HG03095 (cell line): ENCODE measurements at regions not wholly inside any gene's neighbourhood (a gene's known extent, or its start where the extent isn't known, plus 50 kb on each side); places are given as distances from the start of the nearest gene placed in this dataset.

Experiments used
- ATAC-seq: cut with Tn5 transposase; IDR thresholded peaks from one replicate; pipeline ENCODE4 v1.9.1; 2021; ENCODE audit warnings: moderate library complexity; ENCODE audit not compliant: unreplicated experiment

DNA sequence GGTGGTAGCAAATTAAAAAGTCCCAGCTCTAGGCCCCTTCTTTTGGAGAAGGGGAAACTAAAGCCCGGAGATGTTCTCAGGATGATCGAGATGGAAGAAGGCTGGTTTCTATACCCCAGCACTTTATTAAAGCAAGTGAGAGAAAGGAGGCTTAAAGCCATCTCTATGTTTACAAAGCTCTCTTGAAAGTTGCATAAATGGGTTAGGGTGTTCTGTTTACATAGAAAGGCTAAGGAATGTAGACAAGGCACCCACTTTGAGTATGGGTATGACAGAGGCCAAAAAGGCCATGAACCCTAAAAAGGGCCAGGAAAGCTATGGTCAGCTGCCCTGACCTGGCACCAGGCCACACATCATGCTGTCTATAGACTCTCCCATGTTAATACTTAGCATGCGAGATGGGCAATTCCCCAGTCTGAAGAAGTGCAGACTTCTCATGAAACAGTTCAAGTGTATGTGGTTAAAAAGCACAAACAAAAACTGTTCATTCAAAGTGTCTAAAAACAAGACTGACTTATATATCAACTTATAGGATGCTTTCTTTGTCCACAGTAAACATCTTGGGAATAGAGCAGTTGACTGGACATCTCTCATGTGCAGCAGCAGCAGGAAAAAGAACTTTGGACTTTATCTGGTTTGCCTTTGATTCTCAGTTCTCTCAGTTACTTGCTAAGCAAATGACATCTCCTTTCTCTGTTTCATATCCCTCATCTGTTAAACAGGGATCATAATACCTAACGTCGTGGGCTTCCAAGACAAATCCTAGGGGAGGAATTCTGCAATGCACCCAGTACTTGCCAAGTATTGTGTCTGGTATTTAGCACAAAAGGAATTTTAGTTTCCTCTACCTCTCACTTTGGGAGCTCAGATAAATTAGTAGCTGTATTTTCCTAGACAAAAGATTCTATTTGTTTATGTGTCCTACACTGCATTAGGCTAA lies 521.6 kb downstream of the PLPP3 start:
- ATAC-seq, result no peak

DNA sequence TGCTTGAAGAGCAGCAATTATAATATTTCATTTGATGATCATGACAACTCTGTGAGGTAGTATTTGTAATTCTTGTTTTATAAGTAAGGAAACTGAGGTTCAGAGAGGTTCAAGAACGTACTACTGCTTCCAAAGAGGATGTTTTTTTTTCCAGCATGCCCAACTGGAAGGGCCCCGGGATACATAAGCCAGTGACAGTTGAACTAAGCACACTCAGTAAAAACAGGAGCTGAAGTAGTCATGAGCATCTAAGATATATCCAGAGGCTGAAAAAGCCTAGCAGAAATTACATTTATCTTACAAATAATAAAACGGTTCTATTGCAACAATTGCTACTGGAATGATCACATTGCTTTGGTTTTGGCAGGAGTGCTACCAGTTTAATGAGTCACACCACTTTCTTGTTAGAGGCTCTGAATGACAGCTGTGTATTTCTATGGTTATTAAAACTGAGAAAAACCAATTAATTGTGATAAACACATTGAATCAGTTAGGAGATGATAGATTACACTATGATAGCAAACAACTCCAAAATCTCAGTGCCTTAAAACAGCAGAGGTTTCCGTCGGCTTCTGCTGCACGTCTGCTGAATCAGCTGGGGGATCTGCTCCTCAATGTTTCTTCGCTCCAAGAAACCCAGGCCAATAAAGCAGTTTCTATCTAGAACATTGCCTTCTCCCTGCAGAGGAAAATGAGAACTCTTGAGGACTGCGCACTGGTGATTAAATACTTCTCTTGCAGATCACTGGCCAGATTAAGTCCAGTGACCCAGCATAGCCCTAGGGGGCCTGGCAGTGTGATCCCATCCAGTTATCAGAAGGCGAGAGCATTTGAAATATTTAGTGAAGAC lies 522.7 kb downstream of the PLPP3 start:
- no peak for ATAC-seq

DNA sequence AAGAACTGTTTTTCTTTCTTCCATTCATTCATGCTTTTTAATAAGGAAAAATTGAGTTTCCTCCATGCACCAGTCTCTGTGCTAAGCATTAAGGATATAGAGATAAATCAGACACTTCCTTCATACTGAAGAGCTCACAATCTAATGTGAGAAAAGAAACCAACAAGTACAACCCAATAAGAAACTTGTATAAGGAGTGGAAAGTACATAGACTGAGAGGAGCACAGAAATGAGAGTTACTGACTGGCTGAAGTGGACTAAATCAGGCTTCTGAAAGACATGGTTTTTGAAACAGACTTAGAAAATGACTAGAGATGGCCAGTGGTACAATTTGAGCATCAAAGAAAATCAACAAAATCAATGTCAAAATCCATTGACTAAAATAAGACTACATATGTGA lies 524.4 kb downstream of the PLPP3 start:
- ATAC-seq, result no peak

DNA sequence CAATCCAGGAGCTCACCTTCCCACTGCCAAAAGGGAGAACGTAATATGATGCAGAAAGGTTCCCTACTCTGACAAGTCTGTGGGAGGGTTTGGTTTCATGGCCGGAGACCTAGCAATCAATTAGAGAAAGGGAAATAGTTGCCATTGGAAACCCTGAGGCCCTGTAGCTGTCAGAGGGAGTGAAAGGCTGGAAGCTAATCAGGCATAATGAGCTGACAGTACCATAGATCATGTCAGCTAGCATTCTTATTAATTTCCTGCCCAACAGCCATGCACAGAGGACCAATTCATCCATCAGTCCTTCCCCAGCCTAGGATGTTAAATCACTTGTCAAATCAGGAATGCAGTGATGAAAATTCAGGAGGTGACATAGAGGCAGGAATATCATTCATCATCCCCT lies 527.3 kb downstream of the PLPP3 start:
- no peak for ATAC-seq

DNA sequence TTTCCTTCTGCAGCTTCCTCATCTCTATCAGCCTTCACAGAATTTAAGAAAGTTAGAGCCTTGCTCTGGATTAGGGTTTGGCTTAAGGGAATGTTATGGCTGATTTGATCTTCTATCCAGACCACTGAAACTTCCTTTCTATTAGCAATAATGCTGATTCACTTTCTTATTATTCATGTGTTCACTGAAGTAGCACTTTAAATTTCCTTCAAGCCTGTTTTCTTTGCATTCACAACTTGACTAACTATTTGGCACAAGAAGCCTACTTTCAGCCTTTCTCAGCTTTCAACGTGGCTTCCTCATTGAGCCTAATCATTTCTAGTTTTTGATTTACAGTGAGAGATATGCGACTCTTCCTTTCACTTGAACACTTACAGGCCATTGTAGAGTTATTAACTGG lies 528.5 kb downstream of the PLPP3 start:
- no peak for ATAC-seq

DNA sequence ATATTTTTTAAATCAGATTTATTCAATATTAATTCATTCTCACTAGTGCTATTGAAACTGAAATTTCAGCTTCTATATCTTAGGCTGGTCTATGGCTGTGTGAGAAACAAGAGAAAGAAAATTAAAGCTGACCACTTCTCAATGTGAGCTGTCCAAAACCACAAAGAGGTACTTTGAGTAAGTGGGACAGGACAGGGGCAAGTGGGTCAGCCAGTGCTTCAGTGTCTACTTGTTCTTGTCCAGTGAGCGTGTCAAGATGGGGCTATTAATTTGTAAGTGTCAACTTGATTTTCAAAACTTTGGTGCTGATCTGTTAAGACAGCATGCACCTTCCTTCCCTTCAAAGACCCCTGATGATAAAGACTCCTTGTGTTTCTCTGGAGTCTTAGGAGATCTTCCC lies 533.9 kb downstream of the PLPP3 start:
- no peak for ATAC-seq

DNA sequence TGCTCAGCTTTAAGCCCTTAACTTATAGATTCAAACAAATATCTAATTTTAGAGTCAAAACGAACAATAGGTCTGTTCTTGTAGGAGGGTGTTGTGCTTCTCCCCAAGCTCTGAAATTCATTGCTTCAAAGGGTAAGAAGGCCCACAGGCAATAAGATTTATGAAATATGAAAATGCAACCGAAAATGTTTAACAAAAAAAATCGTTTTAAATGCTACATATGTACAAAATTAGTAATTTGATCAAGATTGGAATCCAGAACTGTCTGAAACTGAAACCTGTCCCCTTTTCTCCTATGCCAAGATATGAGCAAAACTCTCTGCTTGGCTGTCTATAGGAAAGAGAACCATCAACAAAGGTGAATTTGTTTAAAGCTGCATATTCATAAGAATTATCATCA lies 534.3 kb downstream of the PLPP3 start:
- ATAC-seq, result no peak

DNA sequence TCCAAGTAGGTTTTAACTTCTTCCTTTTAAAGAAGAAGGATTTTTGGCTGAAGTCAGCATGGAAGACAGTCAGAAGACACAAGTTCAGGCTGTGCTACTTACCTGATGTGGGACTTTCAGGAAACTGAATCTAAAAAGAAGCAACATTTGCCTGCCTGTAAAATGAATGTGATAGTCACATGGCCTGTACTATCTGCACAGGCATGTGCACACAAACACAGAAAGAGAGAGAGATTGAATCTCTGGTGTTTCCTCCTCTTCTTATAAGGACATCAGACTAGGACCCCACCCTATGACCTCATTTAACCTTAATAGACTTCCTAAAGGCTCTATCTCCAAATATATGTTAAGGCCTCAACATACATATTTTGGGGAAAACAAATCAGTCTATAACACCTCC lies 542.9 kb downstream of the PLPP3 start:
- no peak for ATAC-seq

DNA sequence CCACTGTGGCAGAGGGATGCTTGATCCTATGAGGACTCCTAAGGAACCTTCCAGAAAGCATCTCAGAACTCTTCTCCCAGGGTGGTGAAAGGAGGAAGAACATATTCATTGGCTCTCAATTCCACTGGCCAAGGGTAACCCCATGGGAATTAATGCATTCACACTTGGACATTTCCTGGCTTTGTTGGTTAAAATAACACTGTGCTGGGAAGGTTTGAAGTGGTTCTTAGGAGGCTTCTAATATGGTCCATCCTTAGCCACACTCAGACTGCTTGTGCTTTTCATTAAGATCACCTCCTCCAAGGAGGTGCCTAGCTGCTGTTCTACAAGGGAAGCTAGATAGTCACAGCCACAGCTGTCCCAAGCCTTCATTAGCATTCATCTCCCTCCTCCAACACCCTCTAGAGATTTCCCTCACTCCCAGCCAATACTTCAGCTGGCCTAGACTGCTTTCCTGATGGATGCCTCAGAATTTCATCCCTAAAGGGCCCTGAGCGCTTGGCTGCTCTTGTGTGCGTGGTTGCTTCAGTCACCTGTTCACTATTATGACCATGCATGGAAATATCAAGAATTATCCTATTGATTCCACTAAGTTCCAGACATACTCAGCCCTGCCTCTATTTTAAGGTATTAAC lies 544.4 kb downstream of the PLPP3 start:
- no peak for ATAC-seq

DNA sequence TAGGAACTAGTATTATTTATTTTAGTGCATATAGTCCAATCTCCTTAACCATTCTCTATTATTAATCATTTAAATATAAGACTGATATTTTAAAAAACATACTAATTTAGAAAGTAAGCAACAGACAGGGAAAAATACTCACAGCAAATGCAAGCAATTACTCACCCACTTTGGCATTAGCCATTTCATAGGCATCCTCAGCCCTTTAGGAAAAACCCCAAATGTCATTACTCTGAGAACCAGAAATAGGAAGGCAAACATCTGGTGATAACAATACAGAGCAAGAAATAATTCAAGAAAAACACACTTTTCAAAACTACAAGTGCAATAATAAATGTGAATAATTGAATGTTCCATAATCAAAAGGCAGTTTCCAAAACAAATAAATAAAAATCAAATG lies 545.1 kb downstream of the PLPP3 start:
- ATAC-seq, result no peak

DNA sequence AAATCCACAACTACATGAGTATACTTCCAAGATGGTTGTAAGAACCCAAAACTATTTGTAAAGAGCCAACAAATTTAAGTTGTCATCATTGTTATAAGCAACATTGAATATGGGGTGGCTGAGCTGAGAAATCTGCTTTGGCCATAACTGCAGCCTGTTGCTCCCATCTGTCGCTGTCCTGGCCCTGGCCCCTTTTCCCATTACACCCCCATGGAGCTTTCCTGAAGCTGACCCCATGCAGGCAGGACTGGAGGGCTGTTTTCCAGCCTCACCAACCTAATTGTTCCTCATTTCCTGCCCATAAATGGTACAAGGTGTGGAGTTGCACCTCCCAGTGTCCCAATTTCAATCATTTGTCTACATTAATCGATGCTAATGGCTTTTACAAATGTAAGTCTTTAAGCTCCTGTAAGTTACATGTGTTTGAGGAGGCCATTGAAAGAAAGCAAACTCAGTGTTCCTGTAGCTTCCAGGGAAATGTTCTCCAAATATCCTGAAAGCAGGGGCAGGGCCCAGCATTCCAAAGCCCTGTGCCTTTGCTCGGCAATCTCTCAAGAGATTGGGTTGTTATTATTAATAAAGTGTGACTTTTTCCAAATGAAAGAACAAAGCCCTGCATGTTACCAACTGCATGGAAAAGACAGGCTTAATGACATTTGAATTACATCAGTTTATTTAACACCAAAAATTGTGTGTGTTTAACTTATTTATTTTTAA lies 545.9 kb downstream of the PLPP3 start:
- ATAC-seq, result no peak

DNA sequence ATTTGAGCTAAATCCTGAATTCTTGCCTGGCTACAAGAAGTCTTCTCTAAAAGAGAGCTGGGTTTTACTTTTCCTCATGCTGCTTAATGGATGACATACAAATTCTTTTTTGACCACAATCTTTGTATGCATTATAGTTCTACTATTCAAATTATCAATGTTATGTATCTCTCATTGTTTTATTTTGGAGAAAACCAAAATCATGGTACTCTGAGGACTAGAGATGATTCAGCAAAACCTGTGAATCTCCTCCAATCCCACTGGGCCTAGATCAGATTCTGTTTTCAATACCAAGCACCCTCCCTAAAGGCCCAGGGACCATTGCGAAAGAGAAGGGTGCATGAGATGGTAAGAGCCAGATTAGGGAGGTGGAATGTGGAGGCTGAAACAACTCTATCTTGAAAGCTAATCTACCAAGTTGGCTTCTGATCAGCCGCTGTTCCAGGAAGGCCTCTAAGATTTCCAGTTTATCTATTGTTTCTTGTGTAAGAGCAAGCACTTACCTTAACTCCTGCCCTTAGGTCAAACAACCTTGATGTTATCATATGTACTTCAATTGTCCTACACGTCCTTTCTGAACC lies 547.2 kb downstream of the PLPP3 start:
- no peak for ATAC-seq

DNA sequence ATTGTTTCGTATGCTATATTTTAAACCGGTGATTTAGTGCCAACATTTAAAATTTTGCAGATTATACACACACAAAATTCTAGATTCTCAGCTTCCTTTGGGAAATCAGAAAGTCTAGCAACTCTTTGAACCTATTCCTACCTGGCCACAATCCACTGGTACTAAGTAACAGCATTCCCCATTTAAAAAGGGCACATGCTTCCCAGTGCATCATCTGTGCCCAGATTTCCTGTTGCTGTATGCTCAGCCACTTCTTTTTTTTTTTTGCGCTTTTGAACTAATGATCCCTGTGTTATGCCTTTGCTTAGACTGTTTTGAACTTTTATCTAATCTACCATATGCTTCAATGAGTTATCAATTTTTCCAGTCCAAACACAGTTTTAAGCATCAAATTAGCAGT lies 548.4 kb downstream of the PLPP3 start:
- no peak for ATAC-seq

DNA sequence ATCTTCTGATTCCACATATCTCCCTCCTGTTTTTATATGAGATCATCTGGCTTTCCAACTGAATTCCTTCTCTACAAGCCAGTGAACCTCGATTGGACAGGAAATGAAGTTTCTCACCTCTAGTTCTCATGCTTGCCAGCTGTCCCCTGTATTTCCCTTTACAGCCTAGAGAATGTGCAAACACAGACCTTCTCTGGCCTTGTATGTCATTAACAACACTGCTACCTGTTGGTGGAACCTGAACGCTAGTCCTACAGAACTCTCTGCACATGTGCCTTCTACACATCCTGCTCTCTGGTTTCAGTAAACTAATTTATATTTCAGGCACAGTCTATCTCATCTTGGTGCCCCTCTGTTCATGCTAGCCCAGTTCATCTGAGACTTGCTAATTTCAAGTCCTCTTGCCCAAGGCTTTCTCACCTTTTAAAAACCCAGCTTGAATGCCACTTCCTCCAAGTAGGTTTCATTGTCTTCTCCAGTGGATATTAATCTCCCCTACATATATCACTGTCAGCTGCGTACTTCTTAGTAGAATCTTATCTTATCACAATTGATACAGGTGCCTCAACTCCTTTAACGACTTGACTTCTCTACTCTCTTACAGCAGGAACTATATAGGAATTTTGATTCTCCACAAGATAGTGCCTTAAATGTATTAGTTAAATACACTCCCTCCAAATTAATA lies 549.9 kb downstream of the PLPP3 start:
- ATAC-seq, result no peak

DNA sequence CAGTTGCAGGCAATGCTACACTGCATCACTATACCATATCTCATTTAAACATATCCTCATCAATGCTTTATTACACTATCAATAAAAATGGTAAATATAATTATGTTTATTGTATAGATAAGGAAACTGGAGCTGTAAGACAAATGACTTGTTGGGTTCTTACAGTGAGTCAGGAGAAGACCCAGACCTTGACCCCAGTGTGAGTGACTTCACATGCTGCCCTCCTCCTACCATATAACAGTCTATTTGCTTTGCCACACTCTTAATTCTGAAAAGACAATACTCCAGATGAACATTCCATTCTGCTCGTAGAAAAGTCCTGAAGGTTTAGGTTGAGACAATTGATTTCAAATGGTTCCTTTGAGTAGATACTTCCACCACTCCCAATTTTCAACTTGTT lies 550.5 kb downstream of the PLPP3 start:
- ATAC-seq, result no peak

DNA sequence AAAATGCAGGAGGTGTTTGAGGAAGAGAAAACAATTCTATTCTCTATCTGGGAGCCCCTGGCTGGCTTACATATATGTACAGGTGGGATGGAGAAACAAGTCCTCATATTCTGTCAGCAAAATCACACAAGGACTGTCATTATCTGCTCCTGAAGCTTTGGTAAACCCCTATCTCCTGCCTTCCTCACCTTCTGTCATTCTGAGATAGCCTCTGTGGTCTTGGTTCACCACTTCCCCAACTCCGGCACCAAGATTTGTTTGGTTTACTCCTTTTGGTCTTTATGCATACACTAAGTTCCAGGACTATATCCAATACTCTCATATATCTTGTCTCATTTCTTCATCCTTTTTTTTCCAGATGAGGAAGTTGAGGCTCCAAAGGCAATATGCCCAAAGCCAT lies 551.1 kb downstream of the PLPP3 start:
- no peak for ATAC-seq

DNA sequence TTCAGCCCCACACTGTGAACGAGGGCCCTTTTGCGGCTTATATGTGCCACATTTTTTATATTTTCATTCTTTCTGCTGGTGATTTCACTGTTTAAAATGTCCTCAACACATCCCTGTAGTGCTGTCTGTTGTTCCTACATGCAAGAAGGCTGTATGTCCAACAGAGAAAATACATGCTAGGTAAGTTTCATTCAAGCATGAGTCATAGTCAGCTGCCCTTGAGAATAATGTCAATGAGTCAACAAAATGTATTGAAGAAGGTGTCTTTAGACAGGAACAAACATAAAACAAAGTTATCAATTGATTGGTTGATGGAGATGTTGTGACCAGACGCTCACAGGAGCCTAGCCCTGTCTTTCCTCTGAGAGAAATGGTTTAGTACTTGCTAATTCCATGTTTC lies 553.4 kb downstream of the PLPP3 start:
- no peak for ATAC-seq

DNA sequence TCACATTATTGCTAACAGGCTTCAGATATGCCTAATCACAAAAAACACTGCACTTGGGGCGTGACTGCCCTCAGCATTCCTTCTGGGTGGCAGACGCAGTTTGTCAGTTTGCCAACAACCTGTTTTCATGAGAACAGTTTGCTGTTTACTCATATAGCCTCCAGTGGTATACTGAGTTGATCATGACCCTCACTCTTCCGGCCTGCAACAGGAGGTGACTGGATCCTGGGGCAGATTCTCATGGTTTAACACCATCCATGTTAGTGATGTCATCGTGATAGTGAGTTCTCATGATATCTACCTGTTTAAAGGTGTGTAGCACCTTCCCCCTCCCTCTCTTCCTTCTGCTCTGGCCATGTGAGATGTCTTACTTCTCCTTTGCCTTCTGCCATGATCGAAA lies 555.2 kb downstream of the PLPP3 start:
- no peak for ATAC-seq

DNA sequence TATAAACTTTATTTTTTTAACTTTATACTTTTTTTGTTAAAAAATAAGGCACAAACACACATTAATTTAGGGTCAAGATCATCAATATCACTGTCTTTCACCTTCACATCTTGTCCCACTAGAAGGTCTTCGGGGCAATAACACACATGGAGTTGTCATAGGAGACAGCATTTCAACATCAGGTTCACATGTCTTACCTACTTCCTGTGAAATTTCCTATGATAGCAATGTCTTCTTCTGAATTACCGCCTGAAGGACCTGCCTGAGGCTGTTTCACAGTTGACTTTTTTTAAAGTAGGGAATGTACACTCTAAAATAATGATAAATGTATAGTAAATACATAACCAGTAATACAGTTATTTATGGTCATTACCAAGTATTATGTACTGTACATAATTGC lies 559.4 kb downstream of the PLPP3 start:
- ATAC-seq, result no peak

DNA sequence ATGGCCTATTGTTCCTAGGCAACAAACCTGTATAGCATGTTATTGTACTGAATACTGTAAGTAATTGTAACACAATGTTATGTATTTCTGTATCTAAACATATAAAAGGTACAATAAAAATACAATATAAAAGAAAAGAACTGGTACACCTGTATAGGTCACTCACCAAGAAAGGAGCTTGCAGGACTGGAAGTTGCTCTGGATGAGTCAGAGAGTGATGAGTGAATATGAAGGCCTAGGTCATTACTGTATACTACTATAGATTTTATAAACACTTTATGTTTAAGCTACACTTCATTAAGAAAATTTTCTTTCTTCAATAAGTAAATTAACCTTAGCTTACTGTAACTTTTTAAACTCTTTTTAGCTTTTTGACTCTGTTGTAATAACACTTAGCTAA lies 559.9 kb downstream of the PLPP3 start:
- ATAC-seq, result no peak
